BLaER1 (cell line): ENCODE measurements at regions not wholly inside any gene's neighbourhood (a gene's known extent, or its start where the extent isn't known, plus 50 kb on each side); places are given as distances from the start of the nearest gene placed in this dataset.
"Not testable (repeated sequence)": the region's sequence is repeated elsewhere in the genome, so short reads cannot be mapped to it uniquely, and the experiment has no call there.

Experiments
- H3K27ac ChIP-seq: shearing (Covaris generic); formaldehyde crosslinking; 2 replicates; pipeline ENCODE4 v1.8.1; 2022
- H3K27me3 ChIP-seq: shearing (Covaris generic); formaldehyde crosslinking; 2 replicates; pipeline ENCODE4 v1.8.1; 2022
- H3K36me3 ChIP-seq: shearing (Covaris generic); formaldehyde crosslinking; 2 replicates; pipeline ENCODE4 v1.8.1; 2022
- H3K4me1 ChIP-seq: shearing (Covaris generic); formaldehyde crosslinking; 2 replicates; pipeline ENCODE4 v1.8.1; 2022
- H3K4me2 ChIP-seq: shearing (Covaris generic); formaldehyde crosslinking; 2 replicates; pipeline ENCODE4 v1.8.1; 2022
- H3K4me3 ChIP-seq: shearing (Covaris generic); formaldehyde crosslinking; 2 replicates; pipeline ENCODE4 v1.8.1; 2022
- H3K9ac ChIP-seq: shearing (Covaris generic); formaldehyde crosslinking; 2 replicates; pipeline ENCODE4 v1.8.1; 2022
- H3K9me3 ChIP-seq: shearing (Covaris generic); formaldehyde crosslinking; 2 replicates; pipeline ENCODE4 v1.8.1; 2022
- H4K20me1 ChIP-seq: shearing (Covaris generic); formaldehyde crosslinking; 2 replicates; pipeline ENCODE4 v1.8.1; 2022
- Cebpa-rat ChIP-seq: shearing (Covaris generic); IDR thresholded peaks from 2 replicates; pipeline ENCODE4 v1.8.1; 2022

DNA sequence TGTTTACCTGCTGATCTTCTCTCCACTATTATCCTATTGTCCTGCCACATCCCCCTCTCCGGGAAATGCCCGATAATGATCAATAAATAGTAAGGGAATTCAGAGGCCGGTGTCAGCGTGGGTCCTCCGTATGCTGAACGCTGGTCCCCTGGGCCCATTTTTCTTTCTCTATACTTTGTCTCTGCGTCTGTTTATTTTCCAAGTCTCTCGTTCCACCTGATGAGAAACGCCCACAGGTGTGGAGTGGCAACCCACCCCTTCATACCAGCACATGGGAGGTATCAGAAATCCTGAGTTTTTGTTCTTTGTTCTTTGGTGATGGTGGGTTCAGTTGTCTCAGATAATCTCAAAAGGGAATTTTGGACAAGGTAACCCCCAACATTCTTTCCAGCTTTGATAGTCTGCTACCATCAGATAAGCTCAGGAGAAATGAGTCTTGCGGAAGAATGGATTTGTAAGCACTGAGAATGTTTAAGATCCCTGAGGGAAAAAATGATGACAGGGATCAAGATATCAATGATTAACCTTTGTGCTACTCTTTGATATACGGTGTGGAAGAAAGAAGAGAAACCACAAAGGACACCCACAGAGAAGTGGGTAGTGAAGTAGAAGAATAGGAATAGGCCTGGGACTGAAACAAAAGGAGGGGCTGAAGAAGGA, 117.9 kb downstream of the CEP44 start:
- Histone ChIP-seq H3K9ac (no peak overlapping the region), H3K36me3 (no peaks in the 10 kb centered on the region), H3K9me3 (no peaks in the 10 kb centered on the region), H3K4me2 (no peak overlapping the region), H4K20me1 (no peaks in the 10 kb centered on the region), H3K4me1 (no peaks in the 10 kb centered on the region), H3K27ac (no peak overlapping the region), H3K27me3 (no peaks in the 10 kb centered on the region), H3K4me3 (no peak overlapping the region)
- TF ChIP-seq Cebpa-rat: no peak

GRCh38 chr4:174400603-174401302, 117.0 kb downstream of the CEP44 start:
- not testable (repeated sequence) for H3K27ac ChIP-seq, H3K36me3 ChIP-seq, H3K9ac ChIP-seq

DNA sequence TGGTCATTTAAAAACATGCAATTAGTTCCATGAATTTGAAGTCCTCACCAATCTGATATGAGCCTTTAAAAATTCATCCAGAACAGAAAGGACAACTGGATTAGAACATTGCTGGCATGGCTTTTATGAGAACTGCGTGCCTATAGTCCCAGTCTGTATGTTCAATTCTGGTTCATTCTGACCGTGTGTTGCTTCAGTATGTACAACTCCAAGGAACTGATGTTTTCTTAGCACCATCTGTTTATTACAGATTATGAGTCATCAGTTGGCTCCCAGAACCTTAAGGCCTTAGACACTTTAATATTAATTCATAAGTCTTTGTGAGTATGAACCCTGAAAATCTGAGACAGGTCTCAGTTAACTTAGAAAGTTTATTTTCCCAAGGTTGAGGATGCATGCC, 115.0 kb downstream of the CEP44 start:
- no peaks in the 10 kb centered on the region for H3K27me3 ChIP-seq
- H3K9ac ChIP-seq: no peak overlapping the region
- no peaks in the 10 kb centered on the region for H3K9me3 ChIP-seq
- H3K4me2 ChIP-seq: no peak overlapping the region
- no peak overlapping the region for H3K27ac ChIP-seq
- H3K36me3 ChIP-seq: no peaks in the 10 kb centered on the region
- no peaks in the 10 kb centered on the region for H3K4me1 ChIP-seq
- H4K20me1 ChIP-seq: no peaks in the 10 kb centered on the region
- no peak for TF ChIP-seq Cebpa-rat
- H3K4me3 ChIP-seq: no peak overlapping the region

More at GRCh38 chr4:174400603-174401302, 117.0 kb downstream of the CEP44 start:
- not testable (repeated sequence) for H4K20me1 ChIP-seq, H3K27me3 ChIP-seq, H3K9me3 ChIP-seq, H3K4me2 ChIP-seq, H3K4me3 ChIP-seq, H3K4me1 ChIP-seq

- Histone ChIP-seq H3K9me3 (no peaks in the 10 kb centered on the region), H3K9ac (no peak overlapping the region), H3K27me3 (no peaks in the 10 kb centered on the region), H3K36me3 (no peaks in the 10 kb centered on the region), H4K20me1 (no peaks in the 10 kb centered on the region), H3K4me3 (no peak overlapping the region), H3K4me2 (no peak overlapping the region), H3K4me1 (no peaks in the 10 kb centered on the region), H3K27ac (no peak overlapping the region)
- TF ChIP-seq Cebpa-rat: no peak
Measured at GRCh38 chr4:174397366-174398155, 113.8 kb downstream of the CEP44 start.

DNA sequence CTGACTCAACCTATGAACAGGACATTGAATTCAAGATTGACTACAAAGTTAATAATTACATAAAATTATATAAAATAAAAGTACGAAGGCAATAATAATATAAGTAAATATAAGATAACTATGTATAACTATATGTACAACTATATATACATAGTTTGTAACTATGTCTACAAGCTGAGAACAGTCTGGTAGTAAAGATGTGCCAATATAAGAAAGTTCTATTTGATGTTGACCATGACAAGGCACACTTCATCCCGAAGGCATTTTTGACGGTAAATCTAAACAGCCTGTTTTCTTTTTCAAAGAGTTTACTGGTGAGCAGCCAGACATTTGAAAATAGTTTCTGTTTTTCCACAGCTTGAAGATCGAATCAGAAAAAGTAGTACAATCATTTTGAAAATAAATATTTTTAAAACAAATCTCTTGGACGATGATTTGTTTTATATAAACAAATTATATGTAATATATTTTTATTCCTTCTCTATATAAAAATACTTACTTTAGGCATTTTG, 112.9 kb downstream of the CEP44 start:
- Histone ChIP-seq H3K27me3 (no peaks in the 10 kb centered on the region), H3K4me3 (no peak overlapping the region), H3K4me1 (no peaks in the 10 kb centered on the region), H3K9ac (no peak overlapping the region), H4K20me1 (no peaks in the 10 kb centered on the region), H3K4me2 (no peak overlapping the region), H3K36me3 (no peaks in the 10 kb centered on the region), H3K27ac (no peak overlapping the region), H3K9me3 (no peaks in the 10 kb centered on the region)
- TF ChIP-seq Cebpa-rat: no peak

DNA sequence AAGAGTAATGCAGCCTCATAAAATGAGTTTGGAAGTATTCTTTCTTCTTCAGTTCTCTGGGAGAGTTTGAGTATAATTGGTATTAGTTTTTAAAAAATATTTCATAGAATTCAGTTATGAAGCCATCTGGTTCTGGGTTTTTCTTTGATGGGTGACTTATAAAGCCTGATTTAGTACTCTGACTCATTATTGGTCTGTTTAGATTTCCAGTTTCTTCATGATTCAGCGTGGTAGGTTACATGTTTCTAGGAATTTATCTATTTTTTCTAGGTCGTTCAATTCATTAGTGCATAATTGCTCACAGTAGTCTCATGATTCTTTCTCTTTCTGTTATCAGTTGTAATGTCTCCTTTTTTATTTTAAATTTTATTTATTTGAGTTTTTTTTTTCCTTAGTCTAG, 111.2 kb downstream of the CEP44 start:
- H3K4me1 ChIP-seq: peaks cover 1% of the 10 kb centered on the region; the same call in 1 of the 2 replicates
- H3K9ac ChIP-seq: no peak overlapping the region
- H3K27me3 ChIP-seq: no peaks in the 10 kb centered on the region
- H3K4me3 ChIP-seq: no peak overlapping the region
- H3K27ac ChIP-seq: no peak overlapping the region
- no peaks in the 10 kb centered on the region for H3K36me3 ChIP-seq
- no peaks in the 10 kb centered on the region for H4K20me1 ChIP-seq
- TF ChIP-seq Cebpa-rat: no peak
- no peak overlapping the region for H3K4me2 ChIP-seq
- H3K9me3 ChIP-seq: no peaks in the 10 kb centered on the region

GRCh38 chr4:174389439-174389838, 105.7 kb downstream of the CEP44 start:
- Histone ChIP-seq H3K36me3 (no peaks in the 10 kb centered on the region), H3K4me3 (no peak overlapping the region), H3K27me3 (no peaks in the 10 kb centered on the region), H3K9ac (no peak overlapping the region; the same call in 1 of the 2 replicates), H3K9me3 (no peaks in the 10 kb centered on the region), H3K27ac (no peak overlapping the region), H3K4me1 (peaks cover 29% of the 10 kb centered on the region), H4K20me1 (no peaks in the 10 kb centered on the region), H3K4me2 (peak overlapping the region; percentile 62)
- no peak for TF ChIP-seq Cebpa-rat

DNA sequence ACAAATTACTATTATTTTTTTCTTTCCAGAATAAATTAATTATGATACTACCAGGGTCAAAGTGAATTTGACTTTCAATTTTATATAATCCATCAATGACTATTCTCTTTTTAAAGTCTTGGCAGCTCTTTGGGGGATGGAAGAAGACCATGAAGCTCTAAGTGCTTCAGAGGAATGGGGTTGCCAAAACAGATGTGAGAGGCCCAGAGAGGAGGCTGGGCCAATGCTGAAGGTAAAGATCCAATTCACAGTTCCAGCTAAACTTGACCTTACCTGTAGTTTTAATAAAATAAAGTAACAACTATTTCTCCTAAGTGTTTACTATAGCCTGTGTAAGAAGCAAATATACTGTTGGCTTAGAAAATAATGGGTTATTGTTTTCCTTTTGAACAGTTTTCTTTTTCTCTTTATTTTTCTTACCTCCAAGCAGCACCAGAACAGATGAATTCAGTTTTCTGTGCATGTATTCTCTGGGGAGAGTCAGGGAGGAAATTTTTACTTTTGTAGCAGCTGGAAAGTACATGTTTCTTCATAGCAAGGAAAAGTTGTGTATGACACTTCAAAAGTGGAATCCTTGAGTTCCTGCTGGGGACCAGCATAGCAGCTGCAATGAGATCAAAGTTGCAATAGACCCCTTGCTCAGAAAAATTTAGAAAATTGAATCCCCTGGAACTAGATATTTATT, 104.9 kb downstream of the CEP44 start:
- Histone ChIP-seq H3K9me3 (no peaks in the 10 kb centered on the region), H3K9ac (no peak overlapping the region), H3K4me1 (peaks cover 29% of the 10 kb centered on the region), H3K36me3 (no peaks in the 10 kb centered on the region), H3K27ac (no peak overlapping the region), H3K4me2 (peak overlapping the region; percentile 62), H3K27me3 (no peaks in the 10 kb centered on the region), H3K4me3 (no peak overlapping the region), H4K20me1 (no peaks in the 10 kb centered on the region)
- TF ChIP-seq Cebpa-rat: no peak

DNA sequence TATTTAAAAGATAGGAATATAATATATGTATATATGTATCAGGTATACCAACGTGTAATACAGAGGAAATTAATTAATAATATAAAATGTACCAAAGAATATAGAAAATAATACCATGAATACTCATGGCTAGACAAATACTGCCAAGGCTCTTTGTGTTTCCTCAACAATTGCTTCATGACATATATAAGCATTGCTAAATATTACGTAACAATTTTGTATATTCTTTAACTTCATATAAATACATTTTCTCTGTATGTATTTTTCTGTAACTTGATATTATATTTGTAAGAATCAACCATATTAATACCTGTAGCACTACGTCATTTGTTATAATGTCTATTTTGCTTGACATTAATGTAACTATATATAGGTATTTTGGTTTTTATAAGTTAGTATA, 104.0 kb downstream of the CEP44 start:
- H3K4me1 ChIP-seq: peaks cover 29% of the 10 kb centered on the region
- H3K4me3 ChIP-seq: no peak overlapping the region
- H4K20me1 ChIP-seq: no peaks in the 10 kb centered on the region
- H3K27ac ChIP-seq: no peak overlapping the region
- H3K9me3 ChIP-seq: no peaks in the 10 kb centered on the region
- H3K27me3 ChIP-seq: no peaks in the 10 kb centered on the region
- no peak overlapping the region for H3K9ac ChIP-seq
- H3K36me3 ChIP-seq: no peaks in the 10 kb centered on the region
- no peak overlapping the region for H3K4me2 ChIP-seq
- no peak for TF ChIP-seq Cebpa-rat
